Esophagus squamous epithelium (tissue), 5 donors: ENCODE measurements at regions not wholly inside any gene's neighbourhood (a gene's known extent, or its start where the extent isn't known, plus 50 kb on each side); places are given as distances from the start of the nearest gene placed in this dataset.

Source experiments
- DNase-seq: peaks from one replicate; lab custom pipeline; 2025; lab: John Stamatoyannopoulos, UW
- H3K27ac ChIP-seq, 4 donors: fragments of 200-600 bp; sonication (generic); one replicate each; pipeline ENCODE4 v1.5.1; 2016 to 2019; ENCODE audit warnings: mild to moderate bottlenecking in 1 of 4
- H3K27me3 ChIP-seq, 4 donors: fragments of 200-600 bp; sonication (generic); 1 replicate in 3 of 4; 2 replicates in 1 of 4; pipeline versions ENCODE4 v1.5.1 to v1.6.0; 2017 to 2021; ENCODE audit warnings: antibody characterized with exemption in 1 of 4
- H3K36me3 ChIP-seq, 3 donors: fragments of 200-600 bp; sonication (generic); one replicate each; pipeline ENCODE4 v1.5.1; 2016 to 2019
- H3K4me1 ChIP-seq, 3 donors: fragments of 200-600 bp; sonication (generic); one replicate each; pipeline ENCODE4 v1.5.1; 2017 to 2019
- H3K4me3 ChIP-seq, 4 donors: fragments of 200-600 bp; sonication (generic); 1 replicate in 3 of 4; 2 replicates in 1 of 4; pipeline ENCODE4 v1.5.1; 2016 to 2019; ENCODE audit warnings: mild to moderate bottlenecking in 2 of 4, moderate library complexity in 1 of 4
- H3K9me3 ChIP-seq, 3 donors: fragments of 200-600 bp; sonication (generic); one replicate each; pipeline ENCODE4 v1.5.1; 2016 to 2019
- POLR2A ChIP-seq, 4 donors: fragments of 450-650 bp; IDR thresholded peaks; one replicate each; pipeline ENCODE4 v1.6.1; 2017; ENCODE audit warnings: antibody characterized with exemption in 4 of 4, mild to moderate bottlenecking in 4 of 4, moderate library complexity in 3 of 4
- WGBS, 2 donors: methylation state at CpG; one replicate each; pipeline ENCODE4 v1.1.5; 2018; 5-methylcytosine and 5-hydroxymethylcytosine counted together
- intact Hi-C: fragments of 100-400 bp; cut with DNase I; formaldehyde crosslinking; loops from one replicate; pipeline ENCODE4 v1.15.0; 2022
- TF ChIP-seq, protein P1 (sequence below), 6 experiments: fragments of 450-650 bp in 4 of 6; fragments of 200-600 bp in 2 of 6; sonication (generic) in 2 of 6; IDR thresholded peaks; one replicate each; pipeline ENCODE4 v1.5.1; 2016 to 2019; ENCODE audit warnings: antibody characterized with exemption in 6 of 6, mild to moderate bottlenecking in 4 of 6, moderate library complexity in 4 of 6
- donor health status: DM: yes; HTN: yes; CAD: no.

DNA sequence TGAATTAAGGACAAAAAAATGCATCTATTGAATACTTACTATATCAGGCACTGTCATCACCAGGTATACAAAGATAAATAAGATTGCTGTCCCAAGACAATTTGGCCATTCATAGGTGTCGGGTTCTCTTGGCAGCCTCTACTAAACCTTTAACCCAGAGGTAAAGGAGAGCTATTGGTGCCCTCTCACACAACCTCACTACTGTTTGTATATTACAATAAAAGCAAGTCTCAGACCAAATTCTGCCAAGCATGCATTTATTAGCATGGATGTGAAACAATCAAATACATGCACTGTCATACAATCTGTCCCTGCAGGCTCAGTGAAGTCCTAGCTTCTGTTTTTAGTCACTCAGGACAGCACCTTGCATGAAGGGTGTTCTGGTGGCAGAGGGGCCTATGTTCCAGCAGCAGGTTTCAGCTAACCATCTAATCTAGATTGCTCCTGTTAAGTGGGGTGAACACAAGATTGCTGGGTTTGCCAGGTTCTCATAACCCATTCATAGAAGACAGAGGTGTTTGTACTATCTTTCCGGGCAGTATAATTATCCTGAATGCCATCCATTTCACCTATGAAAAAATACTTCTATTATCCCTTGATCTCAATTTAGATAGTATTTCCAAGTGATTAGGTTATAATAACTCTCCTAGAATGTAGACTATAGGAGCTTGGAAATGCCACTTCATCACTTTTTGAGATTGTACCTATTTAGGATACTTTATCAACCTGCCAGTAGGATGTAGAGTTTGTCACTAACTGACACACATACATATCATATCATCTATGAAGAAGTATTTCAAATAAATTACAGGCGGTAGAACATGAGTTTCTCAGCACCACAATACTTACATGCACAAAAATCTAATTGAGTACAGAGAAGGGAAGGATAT lies 254.0 kb upstream of the KRR1 start:
- DNase-seq = no peak
- no peak overlapping the region for H3K27ac ChIP-seq
- H3K27me3 ChIP-seq = no peaks in the 10 kb centered on the region
- WGBS, 2 donors = 90 to 98% methylated on average over 3 of the region's 3 CpGs
- TF ChIP-seq, protein P1, sequence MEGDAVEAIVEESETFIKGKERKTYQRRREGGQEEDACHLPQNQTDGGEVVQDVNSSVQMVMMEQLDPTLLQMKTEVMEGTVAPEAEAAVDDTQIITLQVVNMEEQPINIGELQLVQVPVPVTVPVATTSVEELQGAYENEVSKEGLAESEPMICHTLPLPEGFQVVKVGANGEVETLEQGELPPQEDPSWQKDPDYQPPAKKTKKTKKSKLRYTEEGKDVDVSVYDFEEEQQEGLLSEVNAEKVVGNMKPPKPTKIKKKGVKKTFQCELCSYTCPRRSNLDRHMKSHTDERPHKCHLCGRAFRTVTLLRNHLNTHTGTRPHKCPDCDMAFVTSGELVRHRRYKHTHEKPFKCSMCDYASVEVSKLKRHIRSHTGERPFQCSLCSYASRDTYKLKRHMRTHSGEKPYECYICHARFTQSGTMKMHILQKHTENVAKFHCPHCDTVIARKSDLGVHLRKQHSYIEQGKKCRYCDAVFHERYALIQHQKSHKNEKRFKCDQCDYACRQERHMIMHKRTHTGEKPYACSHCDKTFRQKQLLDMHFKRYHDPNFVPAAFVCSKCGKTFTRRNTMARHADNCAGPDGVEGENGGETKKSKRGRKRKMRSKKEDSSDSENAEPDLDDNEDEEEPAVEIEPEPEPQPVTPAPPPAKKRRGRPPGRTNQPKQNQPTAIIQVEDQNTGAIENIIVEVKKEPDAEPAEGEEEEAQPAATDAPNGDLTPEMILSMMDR (IDR thresholded peaks at IDR 0.05) = no peak
- TF ChIP-seq POLR2A (IDR thresholded peaks at IDR 0.05) = no peak
- no peaks in the 10 kb centered on the region for H3K9me3 ChIP-seq
- no peak overlapping the region for H3K4me3 ChIP-seq
- H3K36me3 ChIP-seq = no peaks in the 10 kb centered on the region
- intact Hi-C loops = no loop called here
- peaks cover 0 to 29% (median 4%) of the 10 kb centered on the region in 3 donors for H3K4me1 ChIP-seq

DNA sequence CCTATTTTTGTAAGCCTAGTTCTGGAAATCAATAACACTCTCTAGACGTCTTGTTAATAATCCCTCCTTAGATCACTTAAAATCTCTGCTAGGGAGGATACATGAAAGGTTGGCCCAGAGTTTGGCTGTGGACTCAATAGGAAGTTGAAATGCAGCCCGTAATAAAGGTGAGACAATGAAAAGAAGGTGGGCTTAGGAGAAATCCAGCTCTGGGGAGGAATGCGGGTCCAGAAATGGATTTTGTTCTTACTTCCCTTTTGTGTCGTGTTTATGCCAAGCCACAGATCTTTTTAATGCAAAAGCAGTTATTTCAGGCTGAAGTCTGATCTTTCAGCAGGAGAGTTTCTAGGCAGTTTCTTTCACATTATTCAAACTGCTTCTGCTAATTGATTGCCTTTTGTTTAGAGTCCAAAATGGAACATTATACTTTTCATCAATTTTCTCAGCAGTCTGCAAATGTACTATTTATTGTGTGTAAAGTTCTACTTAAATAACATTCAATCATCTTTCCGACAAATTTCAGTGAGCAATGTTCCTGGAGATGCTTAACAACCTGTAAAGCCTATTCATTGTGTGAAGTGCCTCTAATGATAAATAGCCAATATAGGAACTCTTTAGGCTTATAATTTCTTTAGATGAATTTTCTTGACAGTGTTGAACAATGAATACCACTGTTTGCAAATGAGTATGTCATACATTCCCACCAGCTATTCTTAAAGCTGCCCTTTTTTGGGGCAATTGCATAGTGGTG lies 252.9 kb upstream of the KRR1 start:
- DNase-seq = no peak

DNA sequence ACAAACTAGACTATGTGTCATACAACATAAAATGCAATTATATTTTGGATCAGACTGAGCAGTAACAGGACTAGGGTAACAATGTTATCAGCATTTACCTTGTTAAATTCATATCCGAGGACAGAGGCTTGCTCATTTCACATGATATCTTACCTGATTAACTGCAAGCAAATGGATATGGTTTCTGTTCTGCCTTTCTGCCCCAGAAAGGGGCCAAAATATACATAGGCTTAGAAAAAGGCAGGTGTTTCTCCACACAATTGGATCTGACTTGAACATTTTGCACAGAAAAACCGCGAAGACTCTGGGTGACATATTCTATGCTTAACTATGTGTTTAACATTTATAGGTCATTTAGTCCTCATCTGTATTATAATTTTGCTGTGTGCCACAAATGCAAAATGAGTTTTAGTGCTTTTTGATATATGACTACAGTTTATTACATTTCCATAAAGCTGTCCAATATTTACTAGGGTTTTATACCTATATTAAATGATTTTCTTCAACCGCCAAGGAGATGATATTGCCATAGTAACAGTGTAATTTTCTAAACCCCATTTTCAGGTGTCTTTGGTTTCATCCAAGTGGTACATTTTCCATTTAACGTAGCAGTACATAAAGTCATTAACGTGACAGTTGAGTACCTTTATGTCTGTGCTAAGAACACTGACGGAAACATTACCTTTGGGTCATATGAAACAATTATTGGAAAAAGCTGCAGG lies 249.3 kb upstream of the KRR1 start:
- intact Hi-C loops = no loop called here
- Histone ChIP-seq H3K4me1 (no peaks in the 10 kb centered on the region), H3K27me3 (no peaks in the 10 kb centered on the region), H3K4me3 (no peak overlapping the region), H3K36me3 (no peaks in the 10 kb centered on the region), H3K27ac (no peak overlapping the region), H3K9me3 (no peaks in the 10 kb centered on the region)
- TF ChIP-seq, protein P1 (IDR thresholded peaks at IDR 0.05) = no peak
- TF ChIP-seq POLR2A (IDR thresholded peaks at IDR 0.05) = no peak
- DNase-seq = no peak
- 93 to 94% methylated on average over 7 of the region's 7 CpGs for WGBS, 2 donors

More for the DNA sequence above, 252.9 kb upstream of the KRR1 start:
- Histone ChIP-seq H3K27ac (no peak overlapping the region), H3K4me1 (peaks cover 0 to 29% (median 4%) of the 10 kb centered on the region in 3 donors), H3K36me3 (no peaks in the 10 kb centered on the region), H3K27me3 (no peaks in the 10 kb centered on the region), H3K9me3 (no peaks in the 10 kb centered on the region), H3K4me3 (no peak overlapping the region)
- WGBS, 2 donors = 80 to 82% methylated on average over 5 of the region's 5 CpGs
- TF ChIP-seq, protein P1 (IDR thresholded peaks at IDR 0.05) = no peak
- TF ChIP-seq POLR2A (IDR thresholded peaks at IDR 0.05) = no peak
- intact Hi-C loops = no loop called here

DNA sequence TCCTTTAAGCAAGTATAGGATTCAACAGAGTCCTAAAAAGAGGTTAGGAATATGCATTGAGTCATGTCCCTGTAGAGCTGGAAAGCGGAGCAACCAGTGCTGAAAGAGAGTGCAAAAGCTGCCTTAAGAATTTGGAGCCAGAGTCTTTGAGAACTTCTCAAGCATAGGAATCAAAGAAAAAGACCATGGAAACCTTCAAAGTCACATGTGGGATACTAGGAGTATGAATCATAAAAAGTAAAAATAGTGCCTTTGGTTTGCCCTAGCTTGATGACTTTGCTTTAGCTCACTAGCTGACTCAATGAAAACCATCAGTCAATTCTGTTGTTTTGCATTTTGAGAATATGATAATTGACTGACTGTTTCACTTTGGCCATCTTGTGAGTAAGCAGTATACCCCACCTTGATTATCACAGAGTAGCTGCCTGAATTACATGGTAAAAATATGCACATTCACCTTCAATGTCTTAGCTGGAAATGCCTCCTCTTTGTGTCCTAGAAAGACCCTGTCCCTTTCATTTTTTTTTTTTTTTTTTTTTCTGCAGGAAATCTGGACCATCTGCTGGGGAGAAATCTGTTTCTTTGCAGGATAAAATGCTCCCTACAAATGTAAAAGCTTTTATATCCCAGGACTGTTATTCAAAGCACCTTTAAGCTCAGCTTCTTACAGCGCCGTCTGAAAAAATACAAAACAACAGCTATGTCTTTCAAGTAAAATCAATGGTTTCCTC lies 248.6 kb upstream of the KRR1 start:
- TF ChIP-seq POLR2A (IDR thresholded peaks at IDR 0.05) = no peak
- TF ChIP-seq, protein P1 (IDR thresholded peaks at IDR 0.05) = no peak
- no peaks in the 10 kb centered on the region for H3K4me1 ChIP-seq
- no peak overlapping the region for H3K4me3 ChIP-seq
- intact Hi-C loops = no loop called here
- no peak overlapping the region for H3K27ac ChIP-seq
- no peaks in the 10 kb centered on the region for H3K27me3 ChIP-seq
- H3K9me3 ChIP-seq = no peaks in the 10 kb centered on the region
- 81 to 93% methylated on average over 3 of the region's 3 CpGs for WGBS, 2 donors
- H3K36me3 ChIP-seq = no peaks in the 10 kb centered on the region
- no peak for DNase-seq
